ENCODE measurements at regions not wholly inside any gene's neighbourhood (a gene's known extent, or its start where the extent isn't known, plus 50 kb on each side); places are given as distances from the start of the nearest gene placed in this dataset.

DNA sequence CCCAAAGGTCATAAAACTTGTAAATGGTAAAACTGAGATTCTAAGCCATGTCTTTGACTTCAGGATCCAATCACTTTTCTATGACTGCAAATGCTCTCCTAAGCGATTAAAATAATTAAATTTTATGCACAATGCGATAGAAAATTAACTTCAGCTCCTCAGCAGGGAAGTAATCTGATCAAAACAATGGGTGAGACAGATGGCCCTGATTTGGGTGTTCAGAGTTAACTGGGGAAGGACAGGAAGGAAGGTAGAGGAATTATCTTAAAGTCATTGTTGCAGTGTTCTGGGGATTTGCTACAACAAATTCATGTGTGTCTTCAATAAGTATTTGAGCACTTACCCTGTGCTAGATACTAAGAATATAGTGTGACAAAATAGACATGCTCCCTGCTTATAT, 446.0 kb upstream of the MEX3C start:
- H3K36me3 ChIP-seq (ENCODE audit: control insufficient read depth in 4 of 4, insufficient read depth in 4 of 4, low read length in 4 of 4): no peaks in the 10 kb centered on the region
- H3K4me3 ChIP-seq: no peak overlapping the region
- no peaks in the 10 kb centered on the region for H3K4me1 ChIP-seq (ENCODE audit: control insufficient read depth in 5 of 5, insufficient read depth in 5 of 5, low read length in 5 of 5)
- 85 to 90% methylated on average over 2 of the region's 2 CpGs for WGBS, 2 donors
- ATAC-seq (ENCODE audit: insufficient read depth, low FRiP score) (no peak), DNase-seq (no peak)
- H3K27me3 ChIP-seq (ENCODE audit: control insufficient read depth in 3 of 3, insufficient read depth in 3 of 3, low read length in 2 of 3): no peaks in the 10 kb centered on the region
- H3K9me3 ChIP-seq (ENCODE audit: control insufficient read depth in 4 of 4, insufficient read depth in 3 of 4, low read length in 3 of 4): no peaks in the 10 kb centered on the region
- no peak overlapping the region for H3K9ac ChIP-seq (ENCODE audit: insufficient read depth in 1 of 2, low read length in 2 of 2)
- TF ChIP-seq, protein P1, sequence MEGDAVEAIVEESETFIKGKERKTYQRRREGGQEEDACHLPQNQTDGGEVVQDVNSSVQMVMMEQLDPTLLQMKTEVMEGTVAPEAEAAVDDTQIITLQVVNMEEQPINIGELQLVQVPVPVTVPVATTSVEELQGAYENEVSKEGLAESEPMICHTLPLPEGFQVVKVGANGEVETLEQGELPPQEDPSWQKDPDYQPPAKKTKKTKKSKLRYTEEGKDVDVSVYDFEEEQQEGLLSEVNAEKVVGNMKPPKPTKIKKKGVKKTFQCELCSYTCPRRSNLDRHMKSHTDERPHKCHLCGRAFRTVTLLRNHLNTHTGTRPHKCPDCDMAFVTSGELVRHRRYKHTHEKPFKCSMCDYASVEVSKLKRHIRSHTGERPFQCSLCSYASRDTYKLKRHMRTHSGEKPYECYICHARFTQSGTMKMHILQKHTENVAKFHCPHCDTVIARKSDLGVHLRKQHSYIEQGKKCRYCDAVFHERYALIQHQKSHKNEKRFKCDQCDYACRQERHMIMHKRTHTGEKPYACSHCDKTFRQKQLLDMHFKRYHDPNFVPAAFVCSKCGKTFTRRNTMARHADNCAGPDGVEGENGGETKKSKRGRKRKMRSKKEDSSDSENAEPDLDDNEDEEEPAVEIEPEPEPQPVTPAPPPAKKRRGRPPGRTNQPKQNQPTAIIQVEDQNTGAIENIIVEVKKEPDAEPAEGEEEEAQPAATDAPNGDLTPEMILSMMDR (IDR thresholded peaks at IDR 0.05; ENCODE audit: control extremely low read depth, extremely low read depth): no peak
- no peak overlapping the region for H3K27ac ChIP-seq (ENCODE audit: low read depth in 1 of 2, low read length in 1 of 2)

DNA sequence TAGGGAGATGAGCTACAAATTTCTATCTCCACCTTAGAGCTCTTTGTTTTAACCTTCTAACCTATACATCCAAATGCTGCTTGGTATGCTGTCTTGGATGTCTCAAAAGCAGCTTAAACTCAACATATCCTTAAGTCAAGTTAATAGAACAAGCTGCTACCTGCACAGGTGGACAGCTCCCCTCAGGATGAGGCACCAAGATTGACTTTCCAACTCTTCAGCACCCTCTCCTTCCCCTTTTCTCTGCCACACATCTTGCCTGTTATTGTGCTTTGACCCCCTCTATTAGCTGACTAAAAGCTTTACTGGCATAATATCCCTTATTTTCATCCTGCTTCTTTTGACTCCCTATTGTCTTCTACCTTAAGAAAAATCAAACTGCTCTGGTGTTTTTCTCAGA, 448.1 kb upstream of the MEX3C start:
- H3K9me3 ChIP-seq (ENCODE audit: control insufficient read depth in 4 of 4, insufficient read depth in 3 of 4, low read length in 3 of 4): no peaks in the 10 kb centered on the region
- H3K9ac ChIP-seq (ENCODE audit: insufficient read depth in 1 of 2, low read length in 2 of 2): no peak overlapping the region
- TF ChIP-seq, protein P1 (IDR thresholded peaks at IDR 0.05; ENCODE audit: control extremely low read depth, extremely low read depth): no peak
- DNase-seq: no peak
- H3K27me3 ChIP-seq (ENCODE audit: control insufficient read depth in 3 of 3, insufficient read depth in 3 of 3, low read length in 2 of 3): no peaks in the 10 kb centered on the region
- no peaks in the 10 kb centered on the region for H3K36me3 ChIP-seq (ENCODE audit: control insufficient read depth in 4 of 4, insufficient read depth in 4 of 4, low read length in 4 of 4)
- H3K27ac ChIP-seq (ENCODE audit: low read depth in 1 of 2, low read length in 1 of 2): no peak overlapping the region
- H3K4me3 ChIP-seq: no peak overlapping the region
- no peaks in the 10 kb centered on the region for H3K4me1 ChIP-seq (ENCODE audit: control insufficient read depth in 5 of 5, insufficient read depth in 5 of 5, low read length in 5 of 5)
- no peak for ATAC-seq (ENCODE audit: insufficient read depth, low FRiP score)

DNA sequence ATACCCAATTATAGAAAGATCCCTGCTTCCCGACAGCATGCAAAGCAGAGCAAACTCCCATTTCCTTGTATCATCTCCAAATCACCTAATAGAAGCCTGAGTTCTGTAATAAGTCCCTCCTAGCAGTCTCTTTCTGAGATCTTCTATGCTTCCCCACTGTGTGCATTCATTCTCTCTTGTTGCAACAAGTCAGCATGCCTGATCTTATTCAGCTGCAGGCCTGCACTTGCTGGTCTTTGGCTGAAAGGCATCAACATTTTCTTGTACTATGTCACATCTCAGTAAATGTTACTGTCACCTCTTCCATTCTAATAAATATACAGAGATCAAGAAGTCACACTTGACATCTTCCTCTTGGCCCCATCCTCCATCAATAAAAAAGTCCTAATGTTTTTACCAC, 449.9 kb upstream of the MEX3C start:
- no peak for DNase-seq
- H3K9ac ChIP-seq (ENCODE audit: insufficient read depth in 1 of 2, low read length in 2 of 2): no peak overlapping the region
- no peak overlapping the region for H3K4me3 ChIP-seq
- ATAC-seq (ENCODE audit: insufficient read depth, low FRiP score): no peak
- no peak overlapping the region for H3K27ac ChIP-seq (ENCODE audit: low read depth in 1 of 2, low read length in 1 of 2)
- no peaks in the 10 kb centered on the region for H3K4me1 ChIP-seq (ENCODE audit: control insufficient read depth in 5 of 5, insufficient read depth in 5 of 5, low read length in 5 of 5)
- no peaks in the 10 kb centered on the region for H3K9me3 ChIP-seq (ENCODE audit: control insufficient read depth in 4 of 4, insufficient read depth in 3 of 4, low read length in 3 of 4)
- no peaks in the 10 kb centered on the region for H3K36me3 ChIP-seq (ENCODE audit: control insufficient read depth in 4 of 4, insufficient read depth in 4 of 4, low read length in 4 of 4)
- TF ChIP-seq, protein P1 (IDR thresholded peaks at IDR 0.05; ENCODE audit: control extremely low read depth, extremely low read depth): no peak
- no peaks in the 10 kb centered on the region for H3K27me3 ChIP-seq (ENCODE audit: control insufficient read depth in 3 of 3, insufficient read depth in 3 of 3, low read length in 2 of 3)
- 88 to 89% methylated on average over 1 of the region's 1 CpG for WGBS, 2 donors

DNA sequence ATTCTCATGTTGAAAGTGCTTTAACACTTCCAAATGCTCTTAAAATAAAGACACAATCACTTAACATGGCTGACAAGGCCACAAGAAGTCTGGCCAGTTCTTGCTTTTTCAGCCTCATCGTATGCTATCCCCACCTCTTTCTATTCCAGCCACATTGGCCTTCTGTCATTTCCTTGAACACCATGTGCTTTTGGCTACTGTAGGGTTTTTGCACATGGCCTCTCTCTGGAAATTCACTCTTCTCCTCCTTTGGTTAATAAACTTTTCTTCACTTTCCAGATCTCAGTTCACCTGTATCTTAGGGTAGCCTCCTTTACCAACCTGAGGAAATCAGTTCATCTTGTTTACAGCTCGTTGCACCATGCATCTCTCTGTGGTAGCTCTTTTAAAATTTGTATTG, 450.5 kb upstream of the MEX3C start:
- ATAC-seq (ENCODE audit: insufficient read depth, low FRiP score) (no peak), DNase-seq (no peak)
- H3K9me3 ChIP-seq (ENCODE audit: control insufficient read depth in 4 of 4, insufficient read depth in 3 of 4, low read length in 3 of 4): no peaks in the 10 kb centered on the region
- H3K36me3 ChIP-seq (ENCODE audit: control insufficient read depth in 4 of 4, insufficient read depth in 4 of 4, low read length in 4 of 4): no peaks in the 10 kb centered on the region
- no peak overlapping the region for H3K27ac ChIP-seq (ENCODE audit: low read depth in 1 of 2, low read length in 1 of 2)
- no peak overlapping the region for H3K9ac ChIP-seq (ENCODE audit: insufficient read depth in 1 of 2, low read length in 2 of 2)
- 72 to 74% methylated on average over 2 of the region's 2 CpGs for WGBS, 2 donors
- no peaks in the 10 kb centered on the region for H3K4me1 ChIP-seq (ENCODE audit: control insufficient read depth in 5 of 5, insufficient read depth in 5 of 5, low read length in 5 of 5)
- no peak overlapping the region for H3K4me3 ChIP-seq
- no peaks in the 10 kb centered on the region for H3K27me3 ChIP-seq (ENCODE audit: control insufficient read depth in 3 of 3, insufficient read depth in 3 of 3, low read length in 2 of 3)
- TF ChIP-seq, protein P1 (IDR thresholded peaks at IDR 0.05; ENCODE audit: control extremely low read depth, extremely low read depth): no peak

Data from lung (tissue), 11 donors.